Breast epithelium (tissue), 3 donors: ENCODE measurements at regions not wholly inside any gene's neighbourhood (a gene's known extent, or its start where the extent isn't known, plus 50 kb on each side); places are given as distances from the start of the nearest gene placed in this dataset.

Source experiments
- CTCF ChIP-seq, 3 donors: fragments of 450-650 bp; IDR thresholded peaks; one replicate each; pipeline ENCODE4 v1.5.1; 2016 to 2017; ENCODE audit warnings: antibody characterized with exemption in 3 of 3, mild to moderate bottlenecking in 3 of 3, moderate library complexity in 3 of 3
- POLR2A ChIP-seq: fragments of 450-650 bp; IDR thresholded peaks from one replicate; pipeline ENCODE4 v1.6.1; 2016; ENCODE audit warnings: antibody characterized with exemption, mild to moderate bottlenecking, moderate library complexity
- POLR2AphosphoS5 ChIP-seq, 3 donors: sonication (generic); formaldehyde crosslinking; IDR thresholded peaks; one replicate each; pipeline ENCODE4 v1.6.1; 2017; ENCODE audit warnings: antibody characterized with exemption in 3 of 3

- no peak for TF ChIP-seq POLR2A
- no peak for TF ChIP-seq CTCF (IDR thresholded peaks at IDR 0.05)
- TF ChIP-seq POLR2AphosphoS5 (IDR thresholded peaks at IDR 0.05), result no peak
These were observed 1182.0 kb downstream of the MAT2B start for GRCh38 chr5:164687391-164687790.
